ENCODE measurements at regions not wholly inside any gene's neighbourhood (a gene's known extent, or its start where the extent isn't known, plus 50 kb on each side); places are given as distances from the start of the nearest gene placed in this dataset.

- Histone ChIP-seq H2BK5ac (ENCODE audit: low read depth, low read length, poor library complexity, severe bottlenecking) (no peak overlapping the region), H3K23ac (ENCODE audit: low read depth, low read length) (no peak overlapping the region), H3K27me3 (ENCODE audit: control insufficient read depth, insufficient read depth, low read length) (no peaks in the 10 kb centered on the region), H4K8ac (ENCODE audit: low read depth in 2 of 2, low read length in 2 of 2) (no peak overlapping the region), H2BK20ac (ENCODE audit: low read depth, low read length) (no peak overlapping the region), H2BK120ac (ENCODE audit: low read depth, low read length) (no peak overlapping the region), H3K79me1 (ENCODE audit: low read depth in 1 of 2, low read length in 2 of 2) (no peaks in the 10 kb centered on the region), H3K9ac (ENCODE audit: low read depth, low read length) (no peak overlapping the region), H4K5ac (ENCODE audit: low read depth, low read length) (no peak overlapping the region), H2AFZ (replicated peaks; ENCODE audit: low read length, poor library complexity) (no peak overlapping the region), H3K4me2 (ENCODE audit: low read depth, low read length) (no peak overlapping the region), H3K4me1 (ENCODE audit: control insufficient read depth, insufficient read depth, low read length) (no peaks in the 10 kb centered on the region), H2AK9ac (replicated peaks; ENCODE audit: low read depth, low read length, poor library complexity) (no peak overlapping the region), H3K9me3 (ENCODE audit: control insufficient read depth, insufficient read depth, low read length) (no peaks in the 10 kb centered on the region; the same call in 1 of the 2 replicates), H3K4me3 (ENCODE audit: insufficient read depth, low read depth, low read length) (no peak overlapping the region), H3K18ac (ENCODE audit: low read depth, low read length) (no peak overlapping the region), H2BK15ac (ENCODE audit: low read depth, low read length) (no peak overlapping the region), H4K91ac (ENCODE audit: insufficient read depth, low read depth, low read length) (no peak overlapping the region), H3K27ac (ENCODE audit: insufficient read depth, low read length) (no peak overlapping the region), H3K9me1 (ENCODE audit: insufficient read depth, low read length) (no peaks in the 10 kb centered on the region), H3K36me3 (ENCODE audit: control insufficient read depth, insufficient read depth, low read length) (no peaks in the 10 kb centered on the region), H3K56ac (ENCODE audit: extremely low read depth, insufficient read depth, low read length) (no peak overlapping the region), H4K20me1 (ENCODE audit: insufficient read depth, low read length) (no peaks in the 10 kb centered on the region), H2AK5ac (ENCODE audit: low read depth, low read length) (no peak overlapping the region), H3K4ac (ENCODE audit: low read depth, low read length) (no peak overlapping the region), H3K14ac (replicated peaks; ENCODE audit: low read depth, low read length) (no peak overlapping the region)
- dilution Hi-C loops (cut with HindIII; ENCODE audit: low sequenced_read_pairs, unreplicated experiment) = no loop called here
- no peak for TF ChIP-seq RFX5 (IDR thresholded peaks at IDR 0.05; ENCODE audit: low read depth, low read length)
- TF ChIP-seq RAD21 (IDR thresholded peaks at IDR 0.05; ENCODE audit: low read length) = no peak
- no peak for TF ChIP-seq SMC3 (IDR thresholded peaks at IDR 0.05; ENCODE audit: low read depth, low read length)
- no peak for TF ChIP-seq NFE2L2 (IDR thresholded peaks at IDR 0.05; ENCODE audit: low read depth, low read length)
- no peak for TF ChIP-seq MXI1 (IDR thresholded peaks at IDR 0.05; ENCODE audit: borderline replicate concordance, low read depth, low read length)
- TF ChIP-seq MAFK (IDR thresholded peaks at IDR 0.05; ENCODE audit: low read depth, low read length) = no peak
- no peak for TF ChIP-seq ELK1 (IDR thresholded peaks at IDR 0.05; ENCODE audit: borderline replicate concordance, low read depth, low read length)
- TF ChIP-seq MAZ (IDR thresholded peaks at IDR 0.05; ENCODE audit: borderline replicate concordance, low read depth, low read length) = no peak
- no peak for TF ChIP-seq RCOR1 (IDR thresholded peaks at IDR 0.05; ENCODE audit: insufficient replicate concordance, low read length)
- TF ChIP-seq USF2 (IDR thresholded peaks at IDR 0.05; ENCODE audit: low read depth, low read length) = no peak
- no peak for TF ChIP-seq BHLHE40 (IDR thresholded peaks at IDR 0.05; ENCODE audit: low read depth, low read length)
- no peak for TF ChIP-seq CHD1 (IDR thresholded peaks at IDR 0.05; ENCODE audit: low read depth, low read length)
- TF ChIP-seq CTCF (conservative IDR thresholded peaks at IDR 0.05; ENCODE audit: low read depth, low read length) = no peak
- no peak for TF ChIP-seq FOS (IDR thresholded peaks at IDR 0.05; ENCODE audit: low read depth, low read length)
- in situ Hi-C loops (cut with MboI; ENCODE audit: low sequenced_read_pairs) = no loop called here
- no CpG with 5 or more reads among the region's 1 CpG for WGBS, 2 experiments (ENCODE audit: extremely low coverage in 2 of 2, insufficient read length in 1 of 2)
- intact Hi-C loops (cut with micrococcal nuclease) = no loop called here
- DNase-seq (no peak), ATAC-seq (ENCODE audit: low read depth) (no peak)
- ChIA-PET CTCF (no interaction called here), POLR2A (ENCODE audit: unreplicated experiment) (no interaction called here)
- BruUV-seq (replicated peaks) = no TSS peak
Observed at GRCh38 chr7:96826089-96826488, 116.4 kb upstream of the SEM1 start.
